NCI-H1694 treated with DMSO at 0.1 percent for 48 hours (cell line): ENCODE measurements at regions not wholly inside any gene's neighbourhood (a gene's known extent, or its start where the extent isn't known, plus 50 kb on each side); places are given as distances from the start of the nearest gene placed in this dataset.
"Not testable (repeated sequence)": the region's sequence is repeated elsewhere in the genome, so short reads cannot be mapped to it uniquely, and the experiment has no call there.

Experiments
- DNase-seq: peaks from one replicate; lab custom pipeline; 2025; lab: John Stamatoyannopoulos, UW

GRCh38 chr18:49694402-49694801 lies 118.9 kb downstream of the ACAA2 start:
- no peak for DNase-seq

DNA sequence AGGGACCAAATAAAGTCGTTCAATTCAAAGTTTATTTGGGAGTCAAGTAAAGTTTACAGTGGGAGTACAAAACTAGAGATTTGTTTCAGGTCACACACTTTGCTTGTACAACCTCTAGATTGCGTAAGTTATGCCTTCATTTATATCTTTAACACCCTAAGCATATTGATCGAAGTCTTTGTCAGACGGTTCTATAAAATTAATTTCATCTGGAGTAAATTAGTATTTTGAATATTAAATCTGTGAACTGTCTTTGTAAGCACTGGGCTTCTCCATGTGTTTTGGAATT lies 119.7 kb downstream of the ACAA2 start:
- no peak for DNase-seq

DNA sequence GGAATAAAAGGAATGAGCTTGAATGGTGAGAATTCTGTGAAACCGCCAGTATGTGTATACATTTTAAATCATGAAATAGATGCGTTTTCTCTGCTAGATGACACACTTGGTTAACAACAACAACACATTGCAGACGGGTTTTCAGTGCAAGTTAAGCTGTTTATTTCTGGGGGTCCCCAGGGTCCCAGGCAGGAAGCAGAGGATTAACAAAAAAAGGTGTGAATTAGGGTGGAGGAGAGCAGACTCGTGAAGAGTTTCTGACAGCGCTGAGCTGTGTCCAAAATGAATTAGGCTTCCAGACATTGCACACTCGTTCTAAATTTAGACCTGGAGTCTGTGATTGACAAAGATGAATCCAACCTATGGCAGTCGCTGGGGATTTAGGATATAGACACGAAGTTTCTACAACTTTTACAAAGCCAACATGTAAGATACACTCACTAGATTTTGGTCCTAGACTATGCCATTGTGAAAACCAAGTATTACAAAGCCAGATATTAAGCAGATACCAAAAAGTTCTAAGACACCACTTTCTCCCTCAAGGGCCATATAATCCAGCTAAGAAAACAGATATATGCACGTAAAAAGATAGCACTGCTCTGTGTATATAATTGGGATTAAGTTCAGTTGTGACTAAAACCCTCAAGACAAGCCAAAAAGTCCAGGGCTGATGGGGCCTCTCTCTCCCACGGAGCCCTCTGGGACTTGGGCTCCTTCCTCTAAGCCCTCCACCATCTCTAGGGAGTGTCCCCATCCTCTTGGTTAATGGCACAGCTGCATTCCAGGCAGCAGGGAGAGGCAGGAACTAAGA lies 120.2 kb downstream of the ACAA2 start:
- DNase-seq = no peak

DNA sequence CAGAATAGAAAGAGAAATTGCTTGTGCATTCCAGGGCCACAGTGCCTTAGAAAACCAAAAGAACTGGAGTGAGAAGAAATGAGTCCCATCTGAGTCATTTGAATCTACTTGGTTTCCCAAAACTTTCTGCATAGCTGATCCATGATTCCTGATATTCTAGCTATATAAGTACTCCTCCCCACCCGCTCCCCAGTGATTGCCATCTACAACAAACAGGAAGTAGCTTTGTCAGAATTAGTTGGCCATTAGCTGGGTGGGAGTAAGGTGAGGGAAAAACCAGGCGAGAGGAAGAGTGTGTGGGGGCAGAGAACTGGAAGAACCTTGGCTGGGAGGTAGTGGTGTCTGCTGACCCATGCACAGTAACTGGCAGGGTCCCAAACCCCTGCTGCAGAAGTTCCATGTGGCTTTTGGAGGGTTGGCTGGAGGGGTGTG lies 122.1 kb downstream of the ACAA2 start:
- DNase-seq = no peak

DNA sequence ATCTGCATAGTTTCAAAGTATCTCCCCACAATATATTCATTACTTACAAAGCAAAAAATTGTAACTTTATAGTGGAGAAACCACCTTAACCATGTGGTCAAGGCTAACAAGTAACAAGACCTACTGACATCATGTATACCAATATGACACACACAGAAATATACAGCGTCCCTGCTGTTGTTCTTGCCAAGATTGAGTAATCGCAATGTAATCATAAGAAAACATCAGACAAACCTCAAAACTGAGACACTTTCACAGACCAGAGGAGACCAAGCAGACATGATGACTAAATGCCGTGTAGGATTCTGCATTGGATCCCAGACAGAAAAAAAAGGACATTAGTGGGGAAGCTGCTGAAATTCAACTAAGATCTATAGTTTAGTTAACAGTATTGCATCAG lies 123.0 kb downstream of the ACAA2 start:
- DNase-seq = no peak

- DNase-seq = no peak
These were observed 123.5 kb downstream of the LIPG start for GRCh38 chr18:49685231-49685942.

GRCh38 chr18:49682803-49683190 lies 120.9 kb downstream of the LIPG start:
- DNase-seq = not testable (repeated sequence)

GRCh38 chr18:49682173-49682802 lies 120.4 kb downstream of the LIPG start:
- DNase-seq = no peak

GRCh38 chr18:49681387-49681786 lies 119.5 kb downstream of the LIPG start:
- DNase-seq = no peak

- no peak for DNase-seq
These were observed 116.6 kb downstream of the LIPG start for GRCh38 chr18:49678440-49678839.

- peak; percentile 71 for DNase-seq
These were observed 116.0 kb downstream of the LIPG start for GRCh38 chr18:49677762-49678413.

- DNase-seq = no peak
These were observed 115.2 kb downstream of the LIPG start for GRCh38 chr18:49677081-49677480.

DNA sequence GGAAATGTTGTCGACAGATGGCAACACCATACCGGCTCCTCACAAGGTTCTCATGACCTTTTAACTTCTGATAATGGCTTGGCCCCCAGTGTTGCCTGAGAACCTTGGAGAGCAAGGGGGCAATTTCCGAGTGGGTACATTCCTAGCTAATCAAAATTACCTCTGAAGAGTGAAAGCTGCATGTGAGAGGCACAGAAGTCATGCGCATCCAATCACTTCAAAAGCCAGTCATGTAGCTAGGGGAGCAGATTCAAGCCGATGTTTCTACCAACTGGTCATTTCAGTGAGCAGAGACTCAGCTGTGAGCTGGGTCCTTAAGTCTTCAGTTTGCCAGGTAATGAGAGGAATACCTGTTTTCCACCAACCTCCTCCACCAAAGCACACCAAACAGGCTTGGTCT lies 111.4 kb downstream of the LIPG start:
- DNase-seq = no peak

GRCh38 chr18:49672853-49673252 lies 111.0 kb downstream of the LIPG start:
- DNase-seq = no peak

DNA sequence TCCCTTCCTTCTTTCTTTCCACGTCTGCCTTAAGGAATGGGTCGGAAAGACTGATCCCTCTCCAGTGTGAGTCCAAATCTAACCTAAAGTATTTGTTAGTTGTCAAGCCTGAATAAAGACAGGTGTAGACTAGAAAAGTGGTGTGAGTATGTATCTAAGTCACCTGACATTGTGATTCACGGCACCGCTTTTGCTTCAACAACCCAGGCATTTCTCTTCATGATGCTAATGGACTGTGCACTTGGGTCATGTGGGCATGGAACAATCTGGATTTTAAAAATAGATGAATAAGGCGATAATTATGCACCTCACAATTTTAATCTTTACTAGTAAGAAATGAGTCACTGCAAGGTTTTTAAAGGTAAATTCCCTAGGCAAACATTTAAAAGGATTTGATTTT lies 107.5 kb downstream of the LIPG start:
- no peak for DNase-seq

- DNase-seq = no peak
These were observed 106.9 kb downstream of the LIPG start for GRCh38 chr18:49668574-49669275.

- DNase-seq = no peak
These were observed 105.6 kb downstream of the LIPG start for GRCh38 chr18:49667462-49667861.

DNA sequence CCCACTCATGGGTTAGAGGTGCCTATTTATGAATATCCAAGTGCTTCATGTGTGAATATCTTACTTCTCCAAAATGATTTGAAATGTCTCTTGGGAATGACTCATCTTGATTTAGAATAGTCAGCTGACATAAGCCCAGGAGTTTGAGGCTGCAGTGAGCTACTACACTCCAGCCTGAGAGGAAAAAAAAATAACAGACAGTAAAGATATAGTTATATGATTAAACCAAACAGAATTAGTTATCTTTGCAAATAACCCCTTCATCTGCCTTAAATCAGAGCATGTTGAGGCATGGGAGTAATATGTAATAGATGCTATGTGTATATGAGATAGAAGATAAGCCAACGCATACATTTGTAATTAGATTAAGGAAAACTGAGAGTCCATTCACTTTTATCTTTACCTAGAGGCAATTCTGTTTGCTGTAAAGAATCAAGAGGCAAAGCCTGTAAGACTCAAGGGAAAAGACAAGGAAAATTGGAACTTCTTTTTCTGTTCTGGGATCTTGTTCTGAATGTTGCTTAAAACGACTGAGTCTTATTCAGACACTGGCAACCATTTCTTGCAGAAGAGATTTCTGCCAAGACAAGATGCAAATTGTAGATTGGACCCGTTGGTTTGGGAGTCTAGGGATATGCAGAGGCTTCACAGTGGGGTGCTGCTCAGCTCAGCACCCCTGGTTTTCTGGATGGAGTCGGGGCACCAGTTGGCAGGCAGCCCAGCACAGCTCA lies 104.4 kb downstream of the LIPG start:
- no peak for DNase-seq

- DNase-seq = no peak
These were observed 102.3 kb downstream of the LIPG start for GRCh38 chr18:49663899-49664890.

DNA sequence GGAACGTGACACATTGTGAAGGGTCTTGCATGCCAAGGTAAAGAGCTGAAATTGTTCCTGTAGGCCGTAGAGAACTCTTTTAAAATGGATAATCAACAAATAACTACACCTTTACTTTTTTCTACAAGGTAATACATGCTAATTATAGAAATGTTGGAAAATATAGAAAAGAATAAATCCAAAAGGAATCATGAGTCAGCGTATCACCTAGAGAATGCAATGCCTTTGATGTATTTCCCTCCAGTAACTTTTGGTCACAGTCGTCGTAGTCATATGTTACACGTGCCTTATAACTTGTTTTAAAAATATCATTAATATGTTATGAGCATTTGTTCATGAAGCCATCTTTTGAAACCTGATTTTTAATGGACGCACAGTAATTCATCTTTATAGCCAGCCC lies 100.6 kb downstream of the LIPG start:
- no peak for DNase-seq
